Mesothelial cell of epicardium (in vitro differentiated cells): ENCODE measurements at regions not wholly inside any gene's neighbourhood (a gene's known extent, or its start where the extent isn't known, plus 50 kb on each side); places are given as distances from the start of the nearest gene placed in this dataset.

Experiments
- DNase-seq, 2 experiments: peaks; one replicate each; pipeline ENCODE4 v3.0.0; 2021; ENCODE audit warnings: low spot score in 2 of 2; ENCODE audit not compliant: unreplicated experiment in 2 of 2
- H3K27ac Mint-ChIP-seq: 2 replicates; pipeline ENCODE4 v1.8.0; 2021; ENCODE audit warnings: mixed read lengths
- H3K27me3 Mint-ChIP-seq: 2 replicates; pipeline ENCODE4 v1.8.0; 2021; ENCODE audit warnings: low read depth, mixed read lengths
- H3K36me3 Mint-ChIP-seq: 2 replicates; pipeline ENCODE4 v1.8.0; 2021; ENCODE audit warnings: mixed read lengths
- H3K4me1 Mint-ChIP-seq: 2 replicates; pipeline ENCODE4 v1.8.0; 2021; ENCODE audit warnings: mixed read lengths
- H3K4me3 Mint-ChIP-seq: 2 replicates; pipeline ENCODE4 v1.8.0; 2021; ENCODE audit warnings: mild to moderate bottlenecking, moderate library complexity, mixed read lengths
- H3K9me3 Mint-ChIP-seq: 2 replicates; pipeline ENCODE4 v1.8.0; 2021; ENCODE audit warnings: mixed read lengths
- CTCF ChIP-seq: fragments of 200-600 bp; sonication (generic); IDR thresholded peaks from one replicate; pipeline ENCODE4 v1.5.0; 2021; ENCODE audit warnings: antibody characterized with exemption; ENCODE audit not compliant: unreplicated experiment

- Mint-ChIP-seq H3K27me3 (peaks cover 59% of the 10 kb centered on the region), H3K4me1 (peaks cover 10% of the 10 kb centered on the region), H3K27ac (no peak overlapping the region), H3K9me3 (no peaks in the 10 kb centered on the region), H3K4me3 (no peak overlapping the region), H3K36me3 (no peaks in the 10 kb centered on the region)
- no peak for TF ChIP-seq CTCF
- DNase-seq, result no peak
Observed at GRCh38 chr22:22070371-22070824, 87.8 kb upstream of the TOP3B start.

GRCh38 chr22:22069450-22070370 lies 87.1 kb upstream of the TOP3B start:
- no peak for DNase-seq
- TF ChIP-seq CTCF, result no peak
- H3K4me3 Mint-ChIP-seq, result no peak overlapping the region
- no peaks in the 10 kb centered on the region for H3K36me3 Mint-ChIP-seq
- peaks cover 65% of the 10 kb centered on the region for H3K27me3 Mint-ChIP-seq
- no peaks in the 10 kb centered on the region for H3K9me3 Mint-ChIP-seq
- H3K4me1 Mint-ChIP-seq, result peaks cover 6% of the 10 kb centered on the region
- no peak overlapping the region for H3K27ac Mint-ChIP-seq

GRCh38 chr22:22068657-22069056 lies 86.1 kb upstream of the TOP3B start:
- DNase-seq, result no peak
- H3K36me3 Mint-ChIP-seq, result no peaks in the 10 kb centered on the region
- peaks cover 69% of the 10 kb centered on the region for H3K27me3 Mint-ChIP-seq
- no peaks in the 10 kb centered on the region for H3K4me1 Mint-ChIP-seq
- H3K9me3 Mint-ChIP-seq, result no peaks in the 10 kb centered on the region
- no peak overlapping the region for H3K4me3 Mint-ChIP-seq
- H3K27ac Mint-ChIP-seq, result no peak overlapping the region
- TF ChIP-seq CTCF, result no peak

- no peak for DNase-seq
- no peak overlapping the region for H3K27ac Mint-ChIP-seq
- no peaks in the 10 kb centered on the region for H3K4me1 Mint-ChIP-seq
- no peaks in the 10 kb centered on the region for H3K36me3 Mint-ChIP-seq
- H3K27me3 Mint-ChIP-seq, result peaks cover 69% of the 10 kb centered on the region
- H3K9me3 Mint-ChIP-seq, result no peaks in the 10 kb centered on the region
- TF ChIP-seq CTCF, result no peak
- no peak overlapping the region for H3K4me3 Mint-ChIP-seq
Observed at GRCh38 chr22:22068025-22068424, 85.4 kb upstream of the TOP3B start.

GRCh38 chr22:22067192-22067591 lies 84.6 kb upstream of the TOP3B start:
- H3K36me3 Mint-ChIP-seq, result no peaks in the 10 kb centered on the region
- no peaks in the 10 kb centered on the region for H3K4me1 Mint-ChIP-seq
- DNase-seq, result no peak
- peaks cover 67% of the 10 kb centered on the region for H3K27me3 Mint-ChIP-seq
- no peaks in the 10 kb centered on the region for H3K9me3 Mint-ChIP-seq
- H3K27ac Mint-ChIP-seq, result no peak overlapping the region
- TF ChIP-seq CTCF, result no peak
- H3K4me3 Mint-ChIP-seq, result no peak overlapping the region
